Stimulated activated CD4-positive, alpha-beta T cell treated with anti-CD3 and anti-CD28 coated beads, Interleukin-1b, Interleukin-23, amount 100 ng/mL, for 4 hours (primary cell): ENCODE measurements at regions not wholly inside any gene's neighbourhood (a gene's known extent, or its start where the extent isn't known, plus 50 kb on each side); places are given as distances from the start of the nearest gene placed in this dataset.
"Not testable (repeated sequence)": the region's sequence is repeated elsewhere in the genome, so short reads cannot be mapped to it uniquely, and the experiment has no call there.

Source experiments
- DNase-seq, 2 donors: peaks; one replicate each; pipeline ENCODE4 v3.0.0-alpha.2; 2020; ENCODE audit warnings: low read depth in 2 of 2

DNA sequence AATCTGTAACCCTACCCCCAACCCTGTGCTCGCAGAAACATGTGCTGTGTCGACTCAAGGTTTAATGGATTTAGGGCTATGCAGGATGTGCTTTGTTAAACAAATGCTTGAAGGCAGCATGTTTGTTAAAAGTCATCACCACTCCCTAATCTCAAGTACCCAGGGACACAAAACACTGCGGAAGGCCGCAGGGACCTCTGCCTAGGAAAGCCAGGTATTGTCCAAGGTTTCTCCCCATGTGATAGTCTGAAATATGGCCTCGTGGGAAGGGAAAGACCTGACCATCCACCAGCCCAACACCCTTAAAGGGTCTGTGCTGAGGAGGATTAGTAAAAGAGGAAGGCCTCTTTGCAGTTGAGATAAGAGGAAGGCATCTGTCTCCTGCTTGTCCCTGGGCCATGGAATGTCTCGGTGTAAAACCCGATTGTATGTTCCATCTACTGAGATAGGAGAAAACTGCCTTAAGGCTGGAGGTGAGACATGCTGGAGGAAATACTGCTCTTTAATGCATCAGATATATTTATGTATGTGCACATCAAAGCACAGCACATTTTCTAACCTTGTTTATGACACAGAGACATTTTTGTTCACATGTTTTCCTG, 94.4 kb downstream of the LSM3 start:
- DNase-seq = not testable (repeated sequence)

DNA sequence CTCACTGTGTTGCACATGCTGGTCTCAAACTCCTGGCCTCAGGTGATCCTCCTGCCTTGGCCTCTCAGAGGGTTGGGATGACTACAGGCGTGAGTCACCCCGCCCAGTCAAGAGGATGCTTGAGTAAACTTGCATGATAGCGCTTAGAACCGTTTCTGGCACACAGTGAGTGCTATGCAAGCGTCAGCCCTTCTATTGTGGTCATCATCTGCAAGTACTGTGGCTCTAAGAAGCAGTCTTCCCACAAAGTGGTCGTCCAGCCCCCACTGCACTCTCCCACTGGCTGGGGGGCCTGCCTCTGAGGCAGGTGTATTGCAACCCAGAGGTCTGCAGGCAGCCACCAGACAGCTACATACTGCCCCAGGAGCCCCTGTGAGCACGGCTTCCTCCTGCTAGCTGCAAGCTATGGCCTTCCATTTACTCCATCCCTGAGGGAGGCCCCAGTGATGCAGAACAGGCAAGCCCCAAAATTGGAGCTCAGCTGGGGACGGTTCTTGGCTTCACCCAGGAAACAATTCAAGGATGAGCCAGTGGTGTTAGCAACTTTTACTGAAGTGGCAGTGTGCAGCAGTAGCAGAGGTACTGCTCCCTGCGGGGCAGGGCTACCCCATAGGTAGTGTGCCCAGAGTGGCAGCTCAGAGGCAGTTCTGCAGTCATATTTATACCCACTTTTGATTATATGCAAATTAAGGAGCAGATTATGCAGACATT, 95.4 kb downstream of the LSM3 start:
- no peak for DNase-seq

DNA sequence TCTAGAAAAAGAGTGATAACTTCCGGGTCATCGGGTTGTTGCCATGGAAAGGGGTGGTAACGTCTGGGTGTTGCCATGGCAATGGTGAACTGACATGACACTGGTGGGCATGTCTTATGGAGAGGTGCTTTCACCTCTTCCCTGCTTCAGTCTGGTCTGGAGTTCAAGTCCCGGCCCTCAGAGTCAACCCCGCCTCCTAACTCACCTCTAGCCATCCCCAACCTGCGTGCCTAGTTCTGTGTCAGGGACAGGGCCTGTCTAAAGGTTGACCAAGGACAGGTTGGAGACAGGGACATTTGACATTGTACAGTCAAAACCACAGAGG, 96.0 kb downstream of the LSM3 start:
- DNase-seq = no peak

DNA sequence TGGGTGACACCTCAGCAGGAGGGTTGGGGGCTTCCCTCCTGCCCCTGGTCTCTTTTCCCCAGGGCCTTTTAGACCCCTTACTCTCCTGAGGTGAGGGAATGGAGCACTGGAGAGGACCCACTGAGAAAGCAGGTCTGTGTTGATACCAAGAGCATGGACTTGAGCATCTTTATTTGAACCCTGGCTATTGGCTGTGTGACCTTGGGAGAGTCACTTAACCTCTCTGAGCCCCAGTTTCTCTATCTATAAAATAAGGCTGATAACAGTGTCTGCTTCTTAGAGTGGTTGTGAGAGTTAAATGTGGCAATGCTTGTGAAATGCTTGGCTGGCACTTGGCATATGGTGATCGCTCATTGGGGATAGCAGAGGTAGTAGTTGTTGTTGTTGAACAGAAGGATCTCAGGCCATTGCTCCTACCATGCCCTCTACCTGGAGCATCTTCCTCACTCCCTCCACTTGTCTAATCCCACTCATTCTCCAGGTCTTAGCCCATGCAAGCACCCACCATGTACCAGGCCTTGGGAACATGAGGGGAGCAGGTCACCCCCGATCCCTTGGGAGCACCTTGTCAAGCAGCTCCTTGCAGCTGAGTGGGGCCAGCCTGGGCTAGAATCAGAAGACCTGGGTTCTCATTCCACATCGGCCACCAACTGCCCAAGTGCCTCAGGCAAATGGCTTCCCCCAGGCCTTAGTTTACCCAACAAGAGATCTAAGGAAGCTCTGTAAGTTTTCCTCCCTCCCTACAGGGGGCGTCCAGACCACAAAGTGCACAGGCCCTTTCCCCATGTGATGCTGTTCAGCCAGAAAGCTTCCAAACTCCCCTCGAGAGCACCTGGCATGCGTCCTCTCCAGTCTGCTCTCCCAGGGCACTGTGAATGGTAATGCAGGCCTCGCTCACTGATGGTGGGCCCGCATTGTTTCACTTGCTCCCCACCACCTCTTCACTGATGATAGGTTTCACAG, 96.7 kb downstream of the LSM3 start:
- DNase-seq = no peak

DNA sequence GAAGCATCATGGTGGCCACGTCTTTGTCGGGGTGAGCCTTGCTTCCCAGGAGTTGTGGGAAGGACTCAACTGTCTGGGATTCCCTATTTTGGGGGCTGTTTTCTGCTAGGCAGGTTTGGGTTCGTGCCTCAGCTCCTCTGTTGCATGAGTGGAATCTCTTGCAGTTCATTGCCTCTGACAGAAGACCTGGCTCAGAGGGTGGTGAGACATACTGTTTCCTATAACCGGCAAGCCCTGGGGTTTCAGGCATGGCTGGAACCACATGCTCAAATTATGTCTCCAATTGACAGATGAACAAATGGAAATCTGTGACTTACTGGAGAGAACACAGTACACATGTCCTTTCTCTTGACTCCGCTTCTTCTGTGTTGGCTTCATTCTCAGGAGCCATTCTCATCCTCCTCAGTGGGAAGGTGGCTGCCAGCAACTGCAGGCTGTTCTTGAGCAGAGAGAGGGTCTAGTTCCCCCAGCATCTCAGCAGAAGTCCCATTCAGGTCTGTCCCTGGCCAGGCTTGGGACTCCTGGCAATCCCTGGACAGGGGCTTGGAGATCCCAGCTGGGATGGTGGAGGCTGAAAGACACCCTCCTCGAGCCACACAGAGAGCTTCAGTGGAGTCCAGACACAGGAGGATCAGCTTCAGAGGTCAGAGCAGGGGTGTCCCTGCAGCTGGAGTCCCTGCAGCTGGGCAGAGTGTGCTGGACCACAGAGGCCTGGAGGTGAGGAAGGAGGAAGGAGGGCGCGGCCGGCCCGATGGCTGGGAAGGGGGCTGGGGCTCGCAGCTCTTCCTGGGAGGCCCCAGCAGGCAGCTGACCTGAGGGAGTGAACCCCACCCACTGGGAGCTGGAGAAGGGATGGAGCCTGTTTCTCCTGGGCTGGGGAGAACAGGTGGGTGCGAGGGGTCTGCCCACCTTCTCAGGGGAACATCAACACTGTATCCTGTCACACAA, 97.6 kb downstream of the LSM3 start:
- no peak for DNase-seq

DNA sequence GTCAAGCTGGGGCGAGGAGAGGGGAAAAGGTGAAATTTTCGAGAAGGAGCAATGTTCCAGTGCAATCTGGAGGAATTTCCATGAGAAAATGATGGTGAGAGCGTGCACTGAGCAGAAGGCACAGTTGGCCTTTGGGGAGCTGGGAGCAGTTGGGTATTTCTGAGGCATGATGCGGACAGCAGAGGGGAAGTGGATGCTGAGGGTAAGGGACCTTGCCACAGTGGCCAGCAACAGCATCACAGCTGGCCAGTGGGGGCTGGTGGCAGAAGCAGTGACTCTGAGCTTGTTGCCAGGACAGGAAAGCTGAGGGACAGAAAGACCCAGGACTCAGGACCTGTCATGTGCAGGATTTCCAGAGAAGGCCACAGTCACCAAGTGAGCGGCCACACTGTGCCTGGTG, 98.9 kb downstream of the LSM3 start:
- no peak for DNase-seq

DNA sequence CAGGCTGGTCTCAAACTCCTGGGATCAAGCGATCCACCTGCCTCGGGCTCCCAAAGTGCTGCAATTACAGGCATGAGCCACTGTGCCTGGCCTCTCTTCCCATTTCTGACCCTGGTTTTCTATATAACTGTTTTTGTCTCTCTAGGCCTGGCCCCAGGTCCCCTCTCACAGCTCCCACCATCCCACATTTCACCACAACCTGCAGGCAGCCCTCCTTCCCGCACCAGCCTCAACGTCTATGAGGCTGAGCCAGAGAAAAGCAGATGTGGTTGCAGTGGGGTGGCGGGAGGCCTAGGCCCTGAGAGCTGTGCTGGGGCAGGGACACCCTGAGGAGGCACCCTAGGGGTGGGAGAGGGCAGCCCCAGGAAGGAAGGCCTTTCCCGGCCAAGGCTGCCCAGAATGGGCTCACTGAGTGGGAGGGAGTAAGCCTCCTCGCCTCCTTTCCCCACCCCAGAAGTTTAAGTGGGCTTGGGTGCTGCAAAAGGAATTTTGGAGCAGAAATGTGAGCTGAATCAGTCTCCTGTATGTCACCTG, 99.7 kb downstream of the LSM3 start:
- DNase-seq = no peak

DNA sequence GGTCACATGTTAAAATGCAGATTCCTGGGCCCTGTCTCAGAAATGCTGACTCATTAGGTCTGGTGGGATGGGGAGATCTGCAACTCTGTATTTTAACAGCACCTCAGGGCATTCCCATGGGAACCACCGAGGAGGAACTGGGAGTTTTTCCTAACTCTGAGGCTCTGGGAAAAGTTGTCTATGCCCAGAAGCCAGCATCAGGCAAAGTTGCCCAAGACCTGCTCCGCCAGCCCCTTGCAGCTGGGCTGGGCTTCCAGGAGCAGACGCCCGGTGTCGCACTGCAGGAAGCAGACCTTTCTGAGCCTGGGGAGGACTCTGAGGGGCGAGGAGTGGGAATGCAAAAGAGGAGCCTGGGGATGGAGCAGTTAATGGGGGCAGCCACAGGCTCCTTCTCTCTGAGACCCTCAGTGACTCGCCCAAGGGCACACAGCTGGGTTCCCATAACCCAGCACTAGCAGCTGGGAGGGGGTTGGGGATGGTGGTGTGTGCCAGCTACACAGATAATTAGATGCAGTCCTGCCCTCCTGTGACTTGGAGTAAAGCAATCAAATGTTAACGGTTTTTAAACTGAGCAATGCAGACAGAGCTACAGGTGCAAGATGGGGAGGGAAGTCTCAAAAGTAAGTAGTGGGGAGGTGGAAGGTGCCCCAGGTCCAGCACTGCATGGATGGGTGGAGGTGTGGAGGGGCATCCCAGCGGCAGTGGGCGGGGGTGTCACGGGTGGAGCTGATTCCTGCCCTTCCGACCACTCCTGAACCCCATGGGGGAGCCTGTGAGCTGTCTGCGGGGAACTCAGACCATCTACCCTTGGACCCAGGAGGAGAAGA, 100.4 kb downstream of the LSM3 start:
- DNase-seq = no peak

DNA sequence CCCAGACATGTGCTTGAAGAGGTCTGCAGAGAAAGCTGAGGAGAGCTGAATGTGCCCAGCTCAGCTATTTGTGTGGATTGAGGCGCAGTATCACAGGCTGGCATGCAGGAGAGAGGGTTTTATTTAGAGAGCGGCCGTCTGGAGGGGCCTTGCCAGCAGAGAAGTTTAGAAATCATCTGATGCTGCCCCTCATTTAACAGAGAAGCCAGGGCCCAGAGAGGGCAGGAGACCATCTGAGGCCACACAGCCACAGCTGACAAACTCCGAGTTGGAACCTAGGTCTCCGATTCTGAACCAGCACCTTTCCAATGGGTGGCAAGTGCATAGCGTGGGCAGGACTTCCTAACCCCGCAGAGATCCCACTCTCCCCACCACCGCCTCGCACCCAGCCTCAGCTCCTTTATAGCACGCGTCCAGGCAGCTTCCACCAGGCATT, 101.0 kb downstream of the LSM3 start:
- no peak for DNase-seq

DNA sequence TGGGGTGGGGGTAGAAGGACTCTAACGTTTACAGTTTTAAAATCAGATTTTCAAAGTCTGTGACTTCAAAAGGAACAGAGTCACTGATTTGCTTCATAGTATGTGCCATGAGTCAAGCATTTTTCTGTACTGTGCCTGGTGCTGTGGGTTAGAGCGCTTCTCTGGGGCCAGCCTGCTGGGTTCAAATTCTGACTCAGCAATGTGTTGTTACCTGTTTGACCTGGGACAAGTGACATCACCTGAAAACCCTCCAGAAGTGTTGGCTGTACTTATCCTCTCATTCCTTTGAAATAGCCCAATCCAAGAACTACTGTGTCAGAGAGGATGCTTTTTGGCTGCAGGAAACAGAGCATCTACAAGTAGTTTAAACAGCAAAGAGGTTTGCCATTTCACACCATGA, 101.7 kb downstream of the LSM3 start:
- DNase-seq = no peak

DNA sequence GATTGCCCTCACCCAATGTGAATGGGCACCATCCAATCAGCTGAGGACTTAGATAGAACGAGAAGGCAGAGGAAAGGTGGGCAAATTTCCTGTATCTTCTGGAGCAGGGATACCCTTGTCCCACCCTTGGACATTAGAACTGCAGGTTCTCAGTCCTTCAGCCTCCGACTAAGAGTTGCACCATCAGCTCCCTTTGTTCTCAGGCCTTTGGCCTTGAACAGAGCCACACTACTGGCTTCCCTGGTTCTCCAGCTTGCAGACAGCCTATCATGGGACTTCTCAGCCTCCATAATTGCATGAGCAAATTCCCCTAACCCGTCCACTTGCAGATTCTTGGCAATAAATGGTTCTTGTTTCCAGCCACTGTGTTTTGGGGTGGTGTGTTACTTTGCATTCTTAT, 102.4 kb downstream of the LSM3 start:
- no peak for DNase-seq

DNA sequence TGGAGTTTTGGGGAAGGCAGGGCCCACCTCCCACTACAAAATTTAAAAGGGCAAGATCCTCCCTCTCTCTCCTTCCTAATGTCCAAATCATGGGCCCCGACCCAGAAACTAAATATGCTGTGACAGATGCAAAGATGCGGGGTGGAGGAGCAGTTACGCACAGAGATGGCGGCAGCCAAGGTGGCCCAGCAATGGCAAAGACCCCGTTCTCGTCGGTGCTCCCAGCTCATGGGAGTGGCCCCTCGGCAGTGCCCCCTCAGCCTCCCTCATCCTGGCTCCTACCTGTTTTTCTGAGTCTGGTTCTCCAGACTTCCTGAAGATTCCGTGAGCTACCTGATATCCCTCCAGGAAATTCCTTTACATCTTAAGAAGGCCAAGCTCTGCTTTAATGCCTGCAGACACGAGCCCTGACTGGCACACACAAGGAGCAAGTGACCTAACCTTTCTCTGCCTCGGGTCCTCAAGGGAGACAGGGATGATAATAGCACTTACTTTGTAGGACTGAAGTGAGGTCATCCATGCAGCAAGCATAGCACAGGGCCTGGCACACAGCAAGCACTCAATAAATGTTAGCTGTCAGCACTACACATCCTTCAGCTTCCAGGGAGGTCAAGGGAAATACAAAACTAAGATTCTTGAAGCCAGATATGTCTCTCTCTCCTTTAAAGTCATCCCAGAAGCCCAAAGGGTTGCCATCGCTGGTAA, 103.5 kb downstream of the LSM3 start:
- DNase-seq = no peak

DNA sequence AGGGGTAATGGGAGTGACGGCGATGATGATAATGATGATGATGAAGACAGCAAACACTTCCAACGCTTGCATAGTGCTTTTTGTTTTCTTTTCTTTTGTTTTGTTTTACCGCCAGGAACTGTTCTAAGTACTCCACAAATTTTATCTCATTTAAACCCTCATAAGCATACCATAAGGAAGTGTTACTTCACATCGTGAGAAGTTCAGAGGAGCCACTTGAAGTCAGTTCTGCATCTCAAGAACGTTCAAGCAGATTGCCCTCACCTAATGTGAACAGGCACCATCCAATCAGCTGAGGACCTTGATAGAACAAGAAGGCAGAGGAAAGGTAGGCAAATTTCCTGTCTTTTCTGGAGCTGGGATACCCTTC, 104.1 kb downstream of the LSM3 start:
- DNase-seq = no peak

DNA sequence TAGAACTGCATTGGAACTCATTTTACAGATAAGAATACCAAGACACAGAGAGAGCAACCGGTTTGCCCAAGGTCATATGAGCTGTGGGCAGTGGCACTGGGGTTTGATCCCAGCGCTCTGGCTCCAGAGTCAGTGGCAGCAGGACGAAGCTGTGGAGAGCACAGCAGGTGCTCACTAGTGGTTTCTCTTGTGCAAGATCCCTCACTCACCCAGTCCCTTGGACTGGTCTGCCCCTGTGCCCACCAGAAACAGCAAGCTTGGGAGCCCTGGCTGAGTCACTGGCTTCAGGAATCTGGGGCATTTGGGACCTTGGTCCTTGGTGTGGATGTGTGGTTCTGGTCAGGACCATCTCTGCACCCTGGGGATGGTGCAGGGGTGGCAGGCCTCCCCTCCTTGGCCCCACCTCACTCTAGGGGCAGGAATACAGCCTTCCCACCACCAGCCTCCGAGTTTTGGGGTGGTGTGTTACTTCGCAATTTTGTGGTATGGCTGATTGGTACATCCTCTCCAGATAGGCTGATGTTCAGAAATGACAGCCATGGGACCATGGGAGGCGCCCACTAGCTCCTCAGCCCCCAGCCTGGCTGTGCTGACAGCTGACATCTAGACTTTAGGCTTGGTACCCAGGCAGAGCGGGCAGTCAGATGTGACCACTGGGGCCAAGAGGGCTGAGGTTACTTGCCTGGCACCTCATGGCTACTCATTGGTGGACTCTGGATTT, 104.6 kb downstream of the LSM3 start:
- DNase-seq = no peak

DNA sequence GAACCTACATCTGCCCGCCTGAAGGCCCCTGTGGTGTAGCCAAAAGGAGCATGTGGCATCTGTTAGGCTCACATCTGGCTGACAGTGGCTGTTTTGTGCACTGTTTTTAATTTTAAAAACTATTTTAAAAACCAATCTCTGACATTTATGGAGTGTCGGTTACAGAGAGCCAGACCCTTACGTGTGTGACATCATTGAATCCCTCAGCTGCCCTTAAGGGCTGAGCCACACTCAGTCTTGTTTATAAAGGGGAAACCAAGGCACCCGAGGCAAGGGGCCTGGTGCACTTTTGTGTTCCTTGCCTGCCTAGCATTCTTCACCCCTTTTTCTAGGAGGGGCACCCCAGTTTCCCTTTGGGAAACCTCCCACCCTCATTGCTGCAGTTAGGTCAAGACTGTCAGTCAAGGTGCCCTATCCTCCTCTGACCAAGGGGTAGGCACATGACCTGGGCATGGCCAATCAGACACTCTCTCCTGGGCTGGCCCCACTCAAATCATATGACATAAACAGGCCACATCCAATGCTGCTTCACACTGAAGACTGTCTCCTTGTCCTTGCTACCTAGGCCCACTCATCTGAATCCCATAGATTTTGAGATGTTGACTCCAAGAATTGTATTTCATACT, 105.3 kb downstream of the LSM3 start:
- no peak for DNase-seq

DNA sequence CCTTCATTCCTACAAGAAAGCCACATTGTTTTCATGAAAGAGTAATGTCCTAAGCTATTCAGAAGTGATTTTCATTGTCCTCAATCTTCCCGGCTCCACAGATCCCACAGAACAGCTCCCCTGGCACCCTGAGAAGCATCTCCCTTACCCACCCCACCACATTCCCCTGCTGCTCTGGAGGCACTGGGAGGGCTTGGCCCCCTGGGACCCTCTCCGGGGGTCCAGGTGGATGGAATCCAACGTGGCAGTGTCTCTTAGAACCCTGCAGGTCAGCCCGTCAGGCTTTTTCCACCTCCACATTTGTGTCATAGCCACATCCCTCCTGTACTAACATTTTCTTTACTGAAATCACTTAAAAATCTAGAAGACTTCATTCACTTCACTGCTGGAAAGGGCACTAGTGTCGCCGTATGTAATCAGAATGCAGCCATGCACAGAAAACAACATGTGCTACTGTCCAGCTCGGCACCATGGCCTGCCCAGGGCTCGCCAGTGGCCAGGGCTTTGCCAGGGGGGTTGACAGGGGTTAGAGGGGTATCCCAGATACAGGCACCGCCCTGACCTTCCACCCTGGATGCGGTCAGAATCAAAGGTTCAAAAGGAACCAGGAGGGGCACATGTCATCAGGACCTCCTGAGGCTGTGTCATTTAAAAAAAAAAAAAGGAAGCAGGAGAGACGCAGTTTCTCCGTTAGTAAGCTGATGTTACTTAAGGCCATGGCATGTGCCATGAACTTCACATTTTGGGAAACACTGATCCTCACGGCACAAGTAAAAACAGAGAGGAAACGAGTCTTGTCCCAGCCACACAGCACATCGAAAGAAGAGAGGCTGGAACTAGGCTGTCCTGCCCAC, 106.3 kb downstream of the LSM3 start:
- no peak for DNase-seq

DNA sequence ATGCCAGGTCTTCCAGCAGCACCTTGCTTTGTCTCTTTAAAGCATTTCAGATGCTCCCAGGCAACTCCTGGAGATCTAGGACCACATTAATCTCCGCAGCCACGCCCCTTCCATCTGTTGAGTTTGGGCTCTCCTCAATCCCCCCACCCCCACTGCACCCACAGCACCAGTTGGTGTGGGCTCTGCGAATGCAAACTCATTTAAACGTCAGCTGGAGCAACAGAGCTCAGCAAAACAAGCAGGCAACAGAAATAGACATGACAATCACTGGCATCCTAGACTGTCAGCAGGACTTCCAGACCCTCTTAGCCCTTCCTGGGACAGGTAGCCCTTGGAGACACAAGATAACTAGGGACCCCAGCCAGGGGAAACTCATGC, 106.9 kb downstream of the LSM3 start:
- no peak for DNase-seq
